NCI-H146 treated with DMSO at 0.1 percent for 48 hours (cell line): ENCODE measurements at regions not wholly inside any gene's neighbourhood (a gene's known extent, or its start where the extent isn't known, plus 50 kb on each side); places are given as distances from the start of the nearest gene placed in this dataset.
A peak's percentile ranks its signal among the peaks of the same experiment; 100 is the strongest.

Source experiments
- DNase-seq: peaks from one replicate; lab custom pipeline; 2025; ENCODE audit not compliant: unreplicated experiment; lab: John Stamatoyannopoulos, UW

DNA sequence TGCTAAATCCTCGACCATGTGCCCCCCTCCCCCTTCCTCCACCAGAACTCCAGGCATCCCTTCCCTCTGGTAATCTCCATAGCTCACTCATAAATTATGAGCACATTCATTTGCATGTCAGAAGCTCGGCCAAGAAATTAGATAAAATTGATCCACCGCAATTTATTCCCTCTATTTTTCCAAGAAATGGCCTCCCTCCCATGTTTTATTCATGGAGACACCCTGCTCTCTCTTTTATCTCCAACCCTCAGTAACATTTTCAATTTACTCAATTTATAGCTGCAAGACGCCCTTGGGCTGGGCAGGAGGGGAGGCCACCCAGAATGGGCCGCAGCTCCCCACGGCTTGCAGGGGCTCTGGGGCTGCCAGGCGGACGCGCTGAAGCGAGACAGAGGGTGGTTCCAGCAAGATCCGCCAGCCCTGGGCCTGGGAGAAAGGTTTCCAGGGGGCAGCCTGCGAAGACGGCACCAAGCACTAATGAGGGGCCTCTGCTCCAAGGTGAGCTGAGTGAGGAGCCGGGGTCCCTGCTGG is 54.7 kb upstream of the ZNF423 start:
- no peak for DNase-seq

- DNase-seq = no peak
These were observed 55.5 kb upstream of the ZNF423 start for GRCh38 chr16:49911430-49911829.

GRCh38 chr16:49912721-49913120 is 56.8 kb upstream of the ZNF423 start:
- no peak for DNase-seq

GRCh38 chr16:49913720-49914119 is 57.8 kb upstream of the ZNF423 start:
- DNase-seq = no peak

DNA sequence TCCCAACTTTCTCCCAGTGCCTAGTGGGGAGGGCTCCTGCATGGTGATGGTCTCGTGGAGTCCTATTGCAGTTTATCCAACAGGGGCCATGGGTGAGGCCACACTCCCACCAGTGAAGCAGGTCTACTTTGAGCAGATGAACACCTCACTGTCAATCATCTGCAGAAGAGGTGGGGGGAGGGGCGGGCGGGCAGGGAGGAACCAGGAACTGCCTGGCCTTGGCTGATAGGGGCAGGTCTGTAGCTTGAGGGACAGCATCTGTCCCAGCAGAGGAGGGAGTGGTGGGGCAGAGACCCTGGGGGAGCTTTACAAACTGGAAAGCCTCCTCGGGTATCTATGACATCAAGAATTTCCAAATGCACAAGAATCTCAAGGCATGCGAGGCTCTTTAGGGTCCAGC is 58.7 kb upstream of the ZNF423 start:
- no peak for DNase-seq

DNA sequence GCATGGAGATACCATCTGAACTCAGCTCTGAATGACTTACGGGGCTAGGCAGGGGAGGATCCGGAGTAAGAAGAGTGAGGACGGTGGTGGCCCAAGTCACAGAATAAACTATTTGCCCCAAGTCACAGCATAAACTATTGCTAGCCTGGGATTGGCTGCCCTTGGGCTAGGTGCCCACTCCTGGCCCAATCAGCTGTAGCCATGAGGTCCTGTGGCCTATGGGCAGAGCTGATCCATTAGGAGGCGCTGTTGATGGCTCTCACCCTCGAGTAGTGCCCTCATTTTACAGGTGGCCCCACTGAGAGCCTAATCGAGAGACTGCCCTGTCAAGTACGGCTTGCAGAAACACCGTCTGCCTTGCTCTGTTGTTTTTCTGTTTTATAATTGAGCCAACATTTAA is 62.3 kb upstream of the ZNF423 start:
- no peak for DNase-seq

DNA sequence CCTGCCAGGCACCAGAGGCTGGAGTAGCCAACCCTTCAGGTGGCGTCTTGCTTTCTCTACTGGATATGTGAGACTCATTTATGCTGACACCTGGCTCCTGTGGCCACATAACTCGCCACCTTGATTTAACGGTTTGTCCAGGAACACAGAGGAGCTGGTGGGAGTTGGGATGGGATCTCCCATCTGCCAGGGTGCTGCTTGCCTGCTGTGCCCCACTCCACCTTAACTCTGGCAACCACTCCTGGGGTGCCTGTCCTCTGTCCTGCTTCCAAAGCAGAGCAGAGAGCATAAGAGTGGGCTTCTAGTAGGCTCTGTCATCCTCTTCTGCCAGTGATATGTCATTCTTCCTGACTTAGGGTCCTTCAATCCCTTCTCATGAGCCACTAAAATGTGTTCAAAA is 63.4 kb upstream of the ZNF423 start:
- DNase-seq = no peak

- no peak for DNase-seq
These were observed 64.5 kb upstream of the ZNF423 start for GRCh38 chr16:49920397-49920796.

- no peak for DNase-seq
These were observed 65.2 kb upstream of the ZNF423 start for GRCh38 chr16:49921106-49921505.

- DNase-seq = peak; percentile 7
These were observed 66.0 kb upstream of the ZNF423 start for GRCh38 chr16:49921791-49922456.

DNA sequence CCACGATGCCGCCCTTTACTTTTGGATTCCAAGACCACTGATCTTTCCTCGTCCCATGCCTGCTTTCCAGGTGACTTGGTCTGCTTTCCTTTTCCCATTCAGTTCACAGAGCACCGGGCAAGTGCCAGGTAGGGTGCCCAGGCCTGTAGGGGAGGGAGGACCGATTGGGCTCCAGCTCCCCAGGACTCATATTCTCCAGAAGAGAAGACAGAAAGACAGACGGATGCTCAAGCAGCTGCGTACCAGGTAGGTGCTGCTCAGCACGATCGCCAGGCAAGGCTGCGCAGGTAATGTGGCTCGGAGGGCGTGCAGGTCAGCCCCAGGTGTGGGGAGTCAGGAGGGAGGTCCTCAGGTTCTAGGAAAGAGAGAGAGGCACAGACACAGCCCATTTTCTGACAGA is 67.5 kb upstream of the ZNF423 start:
- no peak for DNase-seq

DNA sequence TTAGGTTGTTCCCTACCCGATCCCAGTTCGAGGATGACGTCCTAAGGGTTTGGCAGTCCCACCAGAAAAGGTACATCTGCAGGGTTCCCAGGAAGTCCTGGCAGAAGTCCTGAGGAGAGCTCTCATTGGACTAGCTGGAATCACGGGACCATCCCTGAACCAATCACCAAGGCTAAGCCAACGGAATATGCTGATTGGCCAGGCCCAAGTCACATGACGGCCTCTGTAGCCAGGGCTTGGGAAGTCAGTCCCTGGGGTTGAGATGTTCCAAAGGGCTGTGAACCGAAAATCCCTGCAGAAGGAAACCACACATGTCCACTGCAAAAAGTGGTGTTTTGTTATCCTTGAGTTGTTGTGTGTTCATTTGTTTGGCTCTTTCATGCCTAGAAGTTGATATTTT is 68.2 kb upstream of the ZNF423 start:
- no peak for DNase-seq

GRCh38 chr16:49926941-49927340 is 71.0 kb upstream of the ZNF423 start:
- DNase-seq = no peak

DNA sequence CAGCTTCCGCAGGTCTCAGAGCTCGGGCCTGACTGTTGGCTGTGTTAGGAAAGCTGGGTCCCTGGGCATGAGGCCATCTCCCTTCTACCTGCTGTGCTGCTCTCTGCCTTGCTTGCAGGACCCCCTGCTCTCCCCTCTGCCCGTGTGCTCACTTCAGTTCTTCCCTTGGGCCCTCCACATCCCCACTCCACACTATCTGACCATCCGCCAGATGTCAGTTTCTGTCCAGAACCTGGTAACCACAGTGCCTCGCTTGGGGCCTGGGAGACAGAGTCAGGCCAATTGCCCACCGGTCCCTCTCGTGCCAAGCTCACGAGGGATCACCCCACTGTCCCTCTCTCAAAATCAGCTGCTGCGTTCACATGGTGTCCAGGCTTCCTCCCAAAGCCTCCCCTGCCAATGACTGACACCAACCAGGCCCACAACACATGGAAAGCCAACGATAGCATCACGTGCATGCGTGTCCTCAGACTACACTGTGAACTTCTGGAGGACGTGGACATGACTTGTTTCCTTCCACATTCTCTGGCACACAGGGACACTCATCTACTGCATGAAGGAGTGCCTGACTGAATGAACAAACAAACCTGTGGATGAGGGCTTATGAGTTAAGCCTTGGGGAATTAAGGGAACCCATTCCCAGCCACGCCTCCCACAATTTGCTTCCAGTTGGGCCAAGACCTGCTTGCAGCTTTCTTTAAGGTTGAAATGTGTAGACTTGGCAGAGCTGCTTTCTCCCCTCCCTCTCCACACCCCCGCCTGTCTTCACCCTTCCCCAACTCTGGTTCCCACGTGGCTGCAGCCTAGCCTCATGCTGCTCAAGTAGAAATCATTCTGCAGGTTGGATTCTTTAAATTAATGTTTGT is 72.5 kb upstream of the ZNF423 start:
- no peak for DNase-seq

DNA sequence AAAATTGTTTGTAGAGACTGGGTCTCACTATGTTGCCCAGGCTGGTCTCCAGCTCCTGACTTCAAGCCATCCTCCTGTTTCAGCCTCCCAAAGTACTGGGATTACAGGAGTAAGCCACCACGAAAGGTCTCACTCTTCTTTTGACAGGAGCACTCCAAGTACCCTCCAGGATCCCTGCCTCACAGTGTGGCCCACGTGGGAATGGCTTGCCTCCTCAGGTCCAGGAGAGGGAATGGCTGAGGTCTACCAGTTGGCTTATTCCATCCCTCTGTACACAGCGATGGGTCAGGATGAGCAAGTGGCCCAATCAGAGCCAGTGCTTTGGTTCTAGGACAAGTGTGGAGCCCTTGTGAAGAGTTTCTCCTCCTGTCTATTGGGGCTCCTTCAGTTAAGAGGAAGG is 73.7 kb upstream of the ZNF423 start:
- DNase-seq = no peak

DNA sequence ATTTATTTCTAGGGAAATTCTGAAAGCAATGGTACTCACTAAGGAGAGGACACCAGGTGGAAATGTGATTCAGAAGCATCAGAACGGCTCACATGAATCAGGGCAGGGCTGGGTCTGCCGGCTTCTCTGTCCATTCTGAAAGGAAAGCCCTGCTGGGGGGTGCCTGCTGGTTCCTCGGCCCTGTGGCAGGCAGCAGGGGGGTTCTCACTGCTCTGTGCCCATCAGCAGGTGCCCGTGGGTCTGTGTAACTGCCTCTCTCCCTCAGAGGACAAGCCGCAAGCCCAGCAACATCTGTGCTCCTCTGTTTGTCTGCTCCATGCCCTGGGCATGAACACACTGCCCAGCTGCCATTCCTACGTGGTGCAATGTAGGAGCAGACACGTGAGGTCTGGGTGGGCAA is 74.9 kb upstream of the ZNF423 start:
- DNase-seq = no peak

DNA sequence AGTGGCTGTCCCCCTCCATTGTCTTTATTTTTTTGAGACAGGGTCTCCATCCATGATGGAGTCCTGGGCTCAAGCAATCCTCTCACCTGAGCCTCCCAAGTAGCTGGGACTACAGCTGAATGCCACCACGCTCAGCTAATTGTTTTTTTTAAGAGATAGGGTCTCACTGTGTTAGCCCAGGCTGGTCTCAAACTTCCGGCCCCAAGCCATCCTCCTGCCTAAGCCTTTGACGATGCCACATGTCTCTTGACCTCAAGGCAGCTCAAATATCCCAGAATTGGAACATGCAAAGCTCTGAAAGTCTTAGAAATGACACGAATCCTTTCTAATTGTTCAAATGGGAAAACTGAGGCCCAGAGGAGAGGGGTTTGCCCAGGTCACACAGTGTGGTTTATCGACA is 75.4 kb upstream of the ZNF423 start:
- DNase-seq = no peak

GRCh38 chr16:49931916-49932315 is 76.0 kb upstream of the ZNF423 start:
- no peak for DNase-seq

GRCh38 chr16:49932434-49932833 is 76.5 kb upstream of the ZNF423 start:
- DNase-seq = no peak

DNA sequence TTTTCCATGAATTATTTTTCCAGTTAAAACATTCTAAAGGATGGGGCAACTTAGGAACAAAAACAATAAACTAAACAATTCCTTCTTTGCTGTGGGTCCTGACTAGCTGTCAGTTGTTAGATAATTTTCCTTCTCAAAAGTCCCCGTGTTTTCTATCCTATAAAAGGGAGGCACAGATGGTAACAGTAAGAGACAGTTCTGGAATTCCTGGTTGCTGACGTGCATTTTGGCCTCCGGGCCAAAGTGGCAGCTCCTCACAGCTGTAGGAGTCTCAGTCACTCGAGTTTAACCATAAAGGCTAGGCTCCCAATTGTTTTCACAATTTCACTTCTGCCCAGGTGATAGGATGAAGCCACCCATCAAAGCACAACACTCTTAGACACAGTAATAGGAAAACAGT is 77.0 kb upstream of the ZNF423 start:
- DNase-seq = no peak

DNA sequence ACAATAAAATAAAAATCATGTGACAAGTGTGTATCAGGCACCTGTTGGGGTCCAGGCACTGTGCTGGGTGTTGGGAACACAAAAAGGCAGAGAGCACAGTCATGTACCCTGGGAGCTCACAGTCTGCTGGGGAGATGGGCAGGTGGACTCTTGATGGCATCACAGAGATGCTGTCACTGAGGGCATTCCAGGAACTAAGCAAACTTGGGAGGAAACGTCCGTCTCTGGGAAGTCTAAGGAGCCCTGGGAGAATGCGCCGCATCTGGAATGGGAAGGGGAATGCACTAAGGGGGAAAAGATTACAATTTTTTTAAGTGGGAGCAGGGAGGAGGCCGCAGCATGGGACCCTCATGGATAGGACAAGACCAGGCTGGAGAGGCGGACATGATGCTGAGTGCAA is 80.9 kb upstream of the ZNF423 start:
- DNase-seq = no peak

DNA sequence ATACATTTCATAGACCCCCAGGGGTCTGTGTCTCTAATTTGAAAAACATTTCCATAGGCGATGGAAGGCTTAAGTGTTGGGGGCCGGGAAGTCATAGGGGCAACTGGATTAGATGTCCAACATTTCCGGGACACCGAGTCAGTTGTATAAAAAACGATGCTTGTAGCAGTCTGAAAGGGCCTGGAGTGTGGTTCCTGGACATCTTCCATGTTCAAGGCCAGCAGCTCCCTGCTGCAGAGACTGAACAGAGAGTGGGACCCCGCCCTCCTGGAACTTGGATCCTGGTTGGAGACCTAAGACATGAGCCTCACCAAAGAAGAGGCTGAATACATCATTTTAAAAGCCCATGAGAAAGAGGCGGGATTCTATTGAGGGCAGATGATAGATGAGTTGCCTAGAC is 82.0 kb upstream of the ZNF423 start:
- no peak for DNase-seq
